Keratinocyte (primary cell): ENCODE measurements at regions not wholly inside any gene's neighbourhood (a gene's known extent, or its start where the extent isn't known, plus 50 kb on each side); places are given as distances from the start of the nearest gene placed in this dataset.

Source experiments
- DNase-seq: peaks from one replicate; pipeline ENCODE4 v3.0.0-alpha.2; 2011; ENCODE audit warnings: low read depth, missing footprints, low spot score
- FAIRE-seq: peaks from 2 replicates; lab custom pipeline; 2011; peaks lifted over from hg19 to GRCh38; lab: Jason Lieb, UNC
- H2AFZ ChIP-seq: 2 replicates; pipeline ENCODE4 v1.6.0; 2012; ENCODE audit warnings: low read length, control low read depth, inconsistent platforms; ENCODE audit not compliant: control insufficient read depth
- H3K27ac ChIP-seq: 2 replicates; pipeline ENCODE4 v1.5.1; 2011; ENCODE audit warnings: low read length; ENCODE audit not compliant: control insufficient read depth, insufficient read depth
- H3K27me3 ChIP-seq: 3 replicates; pipeline ENCODE4 v1.6.0; 2011; ENCODE audit warnings: low read length; ENCODE audit not compliant: control insufficient read depth, insufficient read depth; ENCODE audit errors: extremely low read depth
- H3K36me3 ChIP-seq, 2 experiments: 2 replicates in 1 of 2; 3 replicates in 1 of 2; pipeline ENCODE4 v1.5.1; 2011; ENCODE audit warnings: low read length in 2 of 2, mild to moderate bottlenecking in 1 of 2; ENCODE audit not compliant: control insufficient read depth in 2 of 2, insufficient read depth in 2 of 2; ENCODE audit errors: extremely low read depth in 1 of 2
- H3K4me1 ChIP-seq: 3 replicates; pipeline ENCODE4 v1.5.1; 2011; ENCODE audit warnings: low read length; ENCODE audit not compliant: control insufficient read depth, insufficient read depth; ENCODE audit errors: extremely low read depth
- H3K4me2 ChIP-seq: 3 replicates; pipeline ENCODE4 v1.6.0; 2011; ENCODE audit warnings: low read depth, low read length; ENCODE audit not compliant: control insufficient read depth, insufficient read depth; ENCODE audit errors: extremely low read depth
- H3K4me3 ChIP-seq, 3 experiments: fragments of 200-600 bp in 1 of 3; sonication (generic) in 1 of 3; 2 replicates in 2 of 3; 3 replicates in 1 of 3; pipeline ENCODE4 v1.5.1; 2011 to 2016; ENCODE audit warnings: low read length in 3 of 3, mild to moderate bottlenecking in 3 of 3, control low read depth in 2 of 3, inconsistent platforms in 1 of 3, low read depth in 1 of 3, mixed read lengths in 1 of 3, mixed run types in 1 of 3, moderate library complexity in 1 of 3; ENCODE audit not compliant: control insufficient read depth in 2 of 3, insufficient read depth in 2 of 3; ENCODE audit errors: extremely low read depth in 1 of 3
- H3K79me2 ChIP-seq: 2 replicates; pipeline ENCODE4 v1.6.0; 2012; ENCODE audit warnings: low read length; ENCODE audit not compliant: control insufficient read depth, insufficient read depth
- H3K9ac ChIP-seq: 3 replicates; pipeline ENCODE4 v1.6.0; 2011; ENCODE audit warnings: low read length; ENCODE audit not compliant: control insufficient read depth, insufficient read depth; ENCODE audit errors: extremely low read depth
- H3K9me1 ChIP-seq: 3 replicates; pipeline ENCODE4 v1.6.0; 2011; ENCODE audit warnings: low read length; ENCODE audit not compliant: control insufficient read depth, insufficient read depth; ENCODE audit errors: extremely low read depth
- H3K9me3 ChIP-seq: 2 replicates; pipeline ENCODE4 v1.5.1; 2012; ENCODE audit warnings: low read depth, low read length; ENCODE audit not compliant: control insufficient read depth
- H4K20me1 ChIP-seq: 3 replicates; pipeline ENCODE4 v1.6.0; 2011; ENCODE audit warnings: low read length; ENCODE audit not compliant: control insufficient read depth, insufficient read depth; ENCODE audit errors: extremely low read depth
- EZH2 ChIP-seq: IDR thresholded peaks from one replicate; pipeline ENCODE4 v1.6.1; 2012; ENCODE audit warnings: inconsistent platforms, mild to moderate bottlenecking, low read length, moderate library complexity
- dilution Hi-C: fragments of 300-500 bp; cut with MboI; formaldehyde crosslinking; loops from one replicate; pipeline ENCODE4 v1.7.0; 2020; ENCODE audit warnings: low sequenced_read_pairs; ENCODE audit not compliant: extremely low pct_ligation_motif_present
- TF ChIP-seq, protein P1 (sequence below), 3 experiments: IDR thresholded peaks in 1 of 3; conservative IDR thresholded peaks in 1 of 3; optimal IDR thresholded peaks in 1 of 3; 2 replicates in 2 of 3; 3 replicates in 1 of 3; pipeline versions ENCODE3 to v1.5.1; 2011; ENCODE audit warnings: low read length in 3 of 3, mild to moderate bottlenecking in 3 of 3, moderate library complexity in 2 of 3, control low read depth in 1 of 3, inconsistent platforms in 1 of 3; ENCODE audit not compliant: insufficient read depth in 2 of 3; ENCODE audit errors: extremely low read depth in 1 of 3

DNA sequence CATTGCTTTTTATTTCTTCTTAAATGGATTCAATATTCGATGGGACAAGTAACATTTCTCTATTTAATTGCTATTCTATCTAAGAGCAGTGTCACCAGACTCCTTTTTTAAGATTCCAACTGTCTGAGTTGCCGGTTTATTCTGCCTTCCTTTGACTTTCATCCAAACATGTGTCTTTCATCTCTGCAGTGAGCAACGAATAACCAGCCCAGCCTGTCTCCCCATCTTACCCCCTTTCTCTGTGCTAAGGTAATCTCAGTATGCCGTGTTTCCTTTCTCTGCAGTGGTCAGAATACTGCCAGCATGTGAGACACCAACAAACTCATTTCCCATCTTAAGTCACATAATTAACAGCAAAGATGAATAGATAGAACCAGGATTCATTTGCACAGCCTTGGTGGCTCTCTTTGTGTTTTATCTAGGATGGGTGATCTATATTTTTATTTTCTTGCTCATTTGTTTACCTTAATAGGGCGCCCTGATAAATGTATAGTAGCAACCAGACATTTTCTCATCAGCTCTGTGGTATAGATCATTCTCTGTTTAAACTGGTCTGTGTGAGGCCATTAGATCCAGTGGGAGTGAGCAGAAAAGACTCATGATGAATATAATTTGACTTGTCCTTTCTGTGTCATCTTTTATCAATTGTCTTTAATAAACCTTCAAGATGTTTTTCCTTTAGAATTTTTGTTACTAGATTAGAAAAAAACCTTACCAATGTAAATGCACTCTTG, 394.8 kb upstream of the IGFBP7 start:
- Histone ChIP-seq H2AFZ (no peak overlapping the region), H3K4me2 (no peak overlapping the region), H3K9ac (no peak overlapping the region), H4K20me1 (no peaks in the 10 kb centered on the region), H3K27me3 (no peaks in the 10 kb centered on the region), H3K79me2 (no peaks in the 10 kb centered on the region), H3K9me1 (no peaks in the 10 kb centered on the region), H3K4me1 (no peaks in the 10 kb centered on the region), H3K9me3 (no peaks in the 10 kb centered on the region), H3K4me3 (no peak overlapping the region), H3K27ac (no peak overlapping the region), H3K36me3 (no peaks in the 10 kb centered on the region)
- FAIRE-seq: no peak
- DNase-seq: no peak
- dilution Hi-C loops: no loop called here
- no peak for TF ChIP-seq EZH2
- TF ChIP-seq, protein P1, sequence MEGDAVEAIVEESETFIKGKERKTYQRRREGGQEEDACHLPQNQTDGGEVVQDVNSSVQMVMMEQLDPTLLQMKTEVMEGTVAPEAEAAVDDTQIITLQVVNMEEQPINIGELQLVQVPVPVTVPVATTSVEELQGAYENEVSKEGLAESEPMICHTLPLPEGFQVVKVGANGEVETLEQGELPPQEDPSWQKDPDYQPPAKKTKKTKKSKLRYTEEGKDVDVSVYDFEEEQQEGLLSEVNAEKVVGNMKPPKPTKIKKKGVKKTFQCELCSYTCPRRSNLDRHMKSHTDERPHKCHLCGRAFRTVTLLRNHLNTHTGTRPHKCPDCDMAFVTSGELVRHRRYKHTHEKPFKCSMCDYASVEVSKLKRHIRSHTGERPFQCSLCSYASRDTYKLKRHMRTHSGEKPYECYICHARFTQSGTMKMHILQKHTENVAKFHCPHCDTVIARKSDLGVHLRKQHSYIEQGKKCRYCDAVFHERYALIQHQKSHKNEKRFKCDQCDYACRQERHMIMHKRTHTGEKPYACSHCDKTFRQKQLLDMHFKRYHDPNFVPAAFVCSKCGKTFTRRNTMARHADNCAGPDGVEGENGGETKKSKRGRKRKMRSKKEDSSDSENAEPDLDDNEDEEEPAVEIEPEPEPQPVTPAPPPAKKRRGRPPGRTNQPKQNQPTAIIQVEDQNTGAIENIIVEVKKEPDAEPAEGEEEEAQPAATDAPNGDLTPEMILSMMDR (optimal IDR thresholded peaks at IDR 0.05 in 1 of 3, IDR thresholded peaks at IDR 0.05 in 1 of 3, conservative IDR thresholded peaks at IDR 0.05 in 1 of 3; ENCODE audit: extremely low read depth in 1 of 3, insufficient read depth in 2 of 3, low read length in 3 of 3): no peak

DNA sequence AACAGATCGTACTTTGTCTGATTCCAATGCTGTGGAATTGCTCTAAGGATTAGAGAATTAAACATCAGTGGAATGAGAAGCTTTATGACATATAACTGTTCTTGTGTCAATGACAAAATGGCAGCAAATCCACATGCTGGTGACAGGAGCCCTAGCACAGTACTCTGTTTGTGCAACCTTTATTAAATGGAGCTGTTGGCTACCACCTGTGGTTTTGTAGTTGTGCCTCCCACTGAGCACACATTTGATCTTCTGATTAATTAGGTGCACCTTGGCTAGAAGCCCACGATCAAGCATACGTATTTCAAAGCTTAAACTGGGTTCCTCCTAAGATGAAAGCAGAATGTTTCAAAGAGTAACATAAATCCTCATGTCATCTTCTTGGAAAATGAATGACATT, 394.0 kb upstream of the IGFBP7 start:
- H3K79me2 ChIP-seq: no peaks in the 10 kb centered on the region
- no peaks in the 10 kb centered on the region for H3K4me1 ChIP-seq
- H3K9me1 ChIP-seq: no peaks in the 10 kb centered on the region
- H3K4me3 ChIP-seq: no peak overlapping the region
- TF ChIP-seq, protein P1 (optimal IDR thresholded peaks at IDR 0.05 in 1 of 3, IDR thresholded peaks at IDR 0.05 in 1 of 3, conservative IDR thresholded peaks at IDR 0.05 in 1 of 3; ENCODE audit: extremely low read depth in 1 of 3, insufficient read depth in 2 of 3, low read length in 3 of 3): no peak
- TF ChIP-seq EZH2: no peak
- dilution Hi-C loops: no loop called here
- no peaks in the 10 kb centered on the region for H3K27me3 ChIP-seq
- H3K36me3 ChIP-seq: no peaks in the 10 kb centered on the region
- H4K20me1 ChIP-seq: no peaks in the 10 kb centered on the region
- FAIRE-seq: no peak
- no peaks in the 10 kb centered on the region for H3K9me3 ChIP-seq
- H3K9ac ChIP-seq: no peak overlapping the region
- no peak overlapping the region for H2AFZ ChIP-seq
- no peak overlapping the region for H3K4me2 ChIP-seq
- no peak overlapping the region for H3K27ac ChIP-seq
- DNase-seq: no peak
